Stimulated activated CD4-positive, alpha-beta T cell treated with anti-CD3 and anti-CD28 coated beads, Interleukin-2, amount 100 ng/mL, for 4 hours (primary cell): ENCODE measurements at regions not wholly inside any gene's neighbourhood (a gene's known extent, or its start where the extent isn't known, plus 50 kb on each side); places are given as distances from the start of the nearest gene placed in this dataset.

ENCODE experiments used
- DNase-seq: peaks from one replicate; pipeline ENCODE4 v3.0.0-alpha.2; 2020; ENCODE audit warnings: low read depth

- DNase-seq, result no peak
Observed at GRCh38 chr2:225740086-225740485, 340.6 kb downstream of the NYAP2 start.

GRCh38 chr2:225739328-225739727, 339.8 kb downstream of the NYAP2 start:
- DNase-seq, result no peak

- DNase-seq, result no peak
Observed at GRCh38 chr2:225738735-225739134, 339.2 kb downstream of the NYAP2 start.

- DNase-seq, result no peak
Observed at GRCh38 chr2:225737556-225737955, 338.0 kb downstream of the NYAP2 start.

GRCh38 chr2:225735844-225736243, 336.3 kb downstream of the NYAP2 start:
- DNase-seq, result no peak

GRCh38 chr2:225725726-225726125, 326.2 kb downstream of the NYAP2 start:
- DNase-seq, result no peak
